ENCODE measurements at regions not wholly inside any gene's neighbourhood (a gene's known extent, or its start where the extent isn't known, plus 50 kb on each side); places are given as distances from the start of the nearest gene placed in this dataset.

- TF ChIP-seq CTCF (IDR thresholded peaks at IDR 0.05) = no peak
- no peak for TF ChIP-seq POLR2A (IDR thresholded peaks at IDR 0.05)
These were observed 104.3 kb upstream of the FSTL4 start for GRCh38 chr5:133716532-133717183.

All from gastroesophageal sphincter (tissue), 3 donors.